ENCODE measurements at regions not wholly inside any gene's neighbourhood (a gene's known extent, or its start where the extent isn't known, plus 50 kb on each side); places are given as distances from the start of the nearest gene placed in this dataset.
"Not testable (repeated sequence)": the region's sequence is repeated elsewhere in the genome, so short reads cannot be mapped to it uniquely, and the experiment has no call there.

- H3K4me3 ChIP-seq (ENCODE audit: low read depth, low read length) = no peak overlapping the region
- DNase-seq (ENCODE audit: low read depth) = no peak
- no peak for TF ChIP-seq CTCF (conservative IDR thresholded peaks at IDR 0.05; ENCODE audit: low read depth, low read length)
These were observed 431.0 kb upstream of the RORB start for GRCh38 chr9:74066128-74066527.

GRCh38 chr9:74066605-74067004 lies 430.5 kb upstream of the RORB start:
- no peak overlapping the region for H3K4me3 ChIP-seq (ENCODE audit: low read depth, low read length)
- DNase-seq (ENCODE audit: low read depth) = no peak
- no peak for TF ChIP-seq CTCF (conservative IDR thresholded peaks at IDR 0.05; ENCODE audit: low read depth, low read length)

- no peak overlapping the region for H3K4me3 ChIP-seq (ENCODE audit: low read depth, low read length)
These were observed 425.6 kb upstream of the RORB start for GRCh38 chr9:74071502-74071901.

GRCh38 chr9:74073897-74074296 lies 423.2 kb upstream of the RORB start:
- no peak for DNase-seq (ENCODE audit: low read depth)
- no peak for TF ChIP-seq CTCF (conservative IDR thresholded peaks at IDR 0.05; ENCODE audit: low read depth, low read length)

More at GRCh38 chr9:74071502-74071901, 425.6 kb upstream of the RORB start:
- TF ChIP-seq CTCF (conservative IDR thresholded peaks at IDR 0.05; ENCODE audit: low read depth, low read length) = no peak
- DNase-seq (ENCODE audit: low read depth) = no peak

GRCh38 chr9:74078647-74079046 lies 418.5 kb upstream of the RORB start:
- peak; percentile 89 for DNase-seq (ENCODE audit: low read depth)
- TF ChIP-seq CTCF (conservative IDR thresholded peaks at IDR 0.05; ENCODE audit: low read depth, low read length) = no peak
- no peak overlapping the region for H3K4me3 ChIP-seq (ENCODE audit: low read depth, low read length)

More at GRCh38 chr9:74073897-74074296, 423.2 kb upstream of the RORB start:
- no peak overlapping the region for H3K4me3 ChIP-seq (ENCODE audit: low read depth, low read length)

- H3K4me3 ChIP-seq (ENCODE audit: low read depth, low read length); DNase-seq (ENCODE audit: low read depth): not testable (repeated sequence)
These were observed 416.5 kb upstream of the RORB start for GRCh38 chr9:74080652-74081051.

- TF ChIP-seq CTCF (conservative IDR thresholded peaks at IDR 0.05; ENCODE audit: low read depth, low read length) = no peak
- no peak for DNase-seq (ENCODE audit: low read depth)
These were observed 413.3 kb upstream of the RORB start for GRCh38 chr9:74083681-74084433.

GRCh38 chr9:74085384-74086037 lies 411.6 kb upstream of the RORB start:
- DNase-seq (ENCODE audit: low read depth) = not testable (repeated sequence)

More at GRCh38 chr9:74083681-74084433, 413.3 kb upstream of the RORB start:
- no peak overlapping the region for H3K4me3 ChIP-seq (ENCODE audit: low read depth, low read length)

GRCh38 chr9:74090921-74091320 lies 406.2 kb upstream of the RORB start:
- not testable (repeated sequence) for H3K4me3 ChIP-seq (ENCODE audit: low read depth, low read length); DNase-seq (ENCODE audit: low read depth)

More at GRCh38 chr9:74085384-74086037, 411.6 kb upstream of the RORB start:
- not testable (repeated sequence) for H3K4me3 ChIP-seq (ENCODE audit: low read depth, low read length)
